Heart right ventricle (tissue), 16 donors: ENCODE measurements at regions not wholly inside any gene's neighbourhood (a gene's known extent, or its start where the extent isn't known, plus 50 kb on each side); places are given as distances from the start of the nearest gene placed in this dataset.

Source experiments
- ATAC-seq, 8 donors: fragments of 200-7000 bp; cut with Tn5 transposase; one replicate each; pipeline ENCODE4 v1.9.1; 2020; ENCODE audit warnings: mild to moderate bottlenecking in 8 of 8, moderate library complexity in 8 of 8, moderate number of reproducible peaks in 1 of 8
- DNase-seq, 2 donors: peaks; one replicate each; pipeline ENCODE4 v3.0.0-alpha.2; 2020
- H3K27ac ChIP-seq, 10 donors: fragments of 200-600 bp; sonication (generic) in 2 of 10; one replicate each; pipeline versions ENCODE4 v1.5.0 to v1.8.0; 2020 to 2022; ENCODE audit warnings: mild to moderate bottlenecking in 3 of 10
- H3K27me3 ChIP-seq, 7 donors: fragments of 200-600 bp; one replicate each; pipeline ENCODE4 v1.8.0; 2021 to 2022; ENCODE audit warnings: mild to moderate bottlenecking in 2 of 7
- H3K36me3 ChIP-seq, 9 donors: fragments of 200-600 bp; sonication (generic) in 1 of 9; one replicate each; pipeline versions ENCODE4 v1.5.0 to v1.8.0; 2020 to 2022; ENCODE audit warnings: mild to moderate bottlenecking in 2 of 9
- H3K4me1 ChIP-seq, 9 donors: fragments of 200-600 bp; sonication (generic) in 1 of 9; one replicate each; pipeline versions ENCODE4 v1.5.0 to v1.8.0; 2020 to 2022; ENCODE audit warnings: mild to moderate bottlenecking in 4 of 9
- H3K4me3 ChIP-seq, 10 donors: fragments of 200-600 bp; sonication (generic) in 2 of 10; one replicate each; pipeline versions ENCODE4 v1.5.0 to v1.8.0; 2020 to 2022; ENCODE audit warnings: mild to moderate bottlenecking in 7 of 10, moderate library complexity in 2 of 10
- H3K9me3 ChIP-seq, 11 donors: fragments of 200-600 bp in 10 of 11; sonication (generic) in 2 of 11; one replicate each; pipeline versions ENCODE4 v1.5.0 to v1.8.0; 2013 to 2022; ENCODE audit warnings: mild to moderate bottlenecking in 2 of 11, control low read depth in 1 of 11, moderate library complexity in 1 of 11
- WGBS, 2 donors: extraction: QIAGEN DNeasy Blood & Tissue Kit; methylation state at CpG; one replicate each; pipeline ENCODE4 v1.1.7; 2013; ENCODE audit warnings: inconsistent platforms in 1 of 2; 5-methylcytosine and 5-hydroxymethylcytosine counted together
- intact Hi-C, 10 donors: fragments of 100-400 bp; cut with DNase I; formaldehyde crosslinking; loops; one replicate each; pipeline versions ENCODE4 v1.11.1 to v1.14.2; 2022
- TF ChIP-seq, protein P1 (sequence below), 9 donors: fragments of 200-600 bp; sonication (generic) in 2 of 9; IDR thresholded peaks; one replicate each; pipeline versions ENCODE4 v1.5.0 to v1.8.0; 2021 to 2022; ENCODE audit warnings: antibody characterized with exemption in 9 of 9, mild to moderate bottlenecking in 5 of 9, moderate library complexity in 1 of 9
- donor health status: Arrhythmogenic right ventricular cardiomyopathy.
- donor health status: ischemic (EF 13 %, LVEDD 7.1; RV severe dilation, severe dysfunction).
- donor health status: healthy with polysubstance abuse.
- donor health status: DM: no; HTN: yes; CAD: no.
- donor health status: DM: no; HTN: no; CAD: no.
- donor health status: ischemic (EF 25% LVEDD 6.9; RV normal size, moderate dysfunction).
- donor health status: ischemic (EF 25% LVEDD 5.7; RV mildly dilated, moderate dysfunction).
- donor health status: healthy.
- donor health status: DM: yes; HTN: yes; CAD: no.
- donor health status: Ischemic cardiomyopathy.
- donor health status: ischemic (EF 35%, LVEDD 5.7; RV mildly dilated, moderate dysfunction).
- donor health status: nonischemic (EF 11% LVEDD 7.7; RV severe dilation, severe dysfunction).
- donor health status: DM: yes; HTN: yes; CAD: no.
- donor health status: PGD.
- donor health status: ischemic (EF 29% LVEDD 5.4; RV normal size, mild dysfunction).
- donor health status: nonischemic (EF 23%, LVEDD 6.1; RV moderate dilation, normal function).

DNA sequence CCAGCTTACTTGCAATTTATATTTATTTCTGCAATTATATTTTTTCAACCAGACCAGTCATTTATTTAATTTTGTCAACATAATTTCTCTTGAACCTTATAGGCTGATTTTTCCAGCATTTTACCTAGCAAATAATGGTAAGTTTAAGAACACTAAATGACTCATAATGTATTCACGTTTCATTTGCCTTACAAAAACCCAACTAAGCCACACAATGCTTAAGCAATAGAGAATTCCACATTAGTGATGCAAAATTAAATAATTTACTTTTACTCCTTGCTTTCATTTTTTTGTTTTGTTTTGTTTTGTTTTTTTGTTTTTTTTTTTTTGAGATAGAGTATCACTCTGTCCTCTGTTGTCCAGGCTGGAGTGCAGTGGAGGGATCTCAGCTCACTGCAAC lies 110.4 kb upstream of the VRK2 start:
- H3K27me3 ChIP-seq: no peaks in the 10 kb centered on the region
- intact Hi-C loops: no loop called here
- WGBS, 2 donors: 84% methylated on average over 1 of the region's 1 CpG
- no peaks in the 10 kb centered on the region for H3K36me3 ChIP-seq
- ATAC-seq (no peak), DNase-seq (no peak)
- TF ChIP-seq, protein P1, sequence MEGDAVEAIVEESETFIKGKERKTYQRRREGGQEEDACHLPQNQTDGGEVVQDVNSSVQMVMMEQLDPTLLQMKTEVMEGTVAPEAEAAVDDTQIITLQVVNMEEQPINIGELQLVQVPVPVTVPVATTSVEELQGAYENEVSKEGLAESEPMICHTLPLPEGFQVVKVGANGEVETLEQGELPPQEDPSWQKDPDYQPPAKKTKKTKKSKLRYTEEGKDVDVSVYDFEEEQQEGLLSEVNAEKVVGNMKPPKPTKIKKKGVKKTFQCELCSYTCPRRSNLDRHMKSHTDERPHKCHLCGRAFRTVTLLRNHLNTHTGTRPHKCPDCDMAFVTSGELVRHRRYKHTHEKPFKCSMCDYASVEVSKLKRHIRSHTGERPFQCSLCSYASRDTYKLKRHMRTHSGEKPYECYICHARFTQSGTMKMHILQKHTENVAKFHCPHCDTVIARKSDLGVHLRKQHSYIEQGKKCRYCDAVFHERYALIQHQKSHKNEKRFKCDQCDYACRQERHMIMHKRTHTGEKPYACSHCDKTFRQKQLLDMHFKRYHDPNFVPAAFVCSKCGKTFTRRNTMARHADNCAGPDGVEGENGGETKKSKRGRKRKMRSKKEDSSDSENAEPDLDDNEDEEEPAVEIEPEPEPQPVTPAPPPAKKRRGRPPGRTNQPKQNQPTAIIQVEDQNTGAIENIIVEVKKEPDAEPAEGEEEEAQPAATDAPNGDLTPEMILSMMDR (IDR thresholded peaks at IDR 0.05): no peak
- no peak overlapping the region for H3K4me3 ChIP-seq
- H3K4me1 ChIP-seq: no peaks in the 10 kb centered on the region
- H3K27ac ChIP-seq: no peak overlapping the region
- peaks cover 0 to 49% (median 8%) of the 10 kb centered on the region in 11 donors for H3K9me3 ChIP-seq

DNA sequence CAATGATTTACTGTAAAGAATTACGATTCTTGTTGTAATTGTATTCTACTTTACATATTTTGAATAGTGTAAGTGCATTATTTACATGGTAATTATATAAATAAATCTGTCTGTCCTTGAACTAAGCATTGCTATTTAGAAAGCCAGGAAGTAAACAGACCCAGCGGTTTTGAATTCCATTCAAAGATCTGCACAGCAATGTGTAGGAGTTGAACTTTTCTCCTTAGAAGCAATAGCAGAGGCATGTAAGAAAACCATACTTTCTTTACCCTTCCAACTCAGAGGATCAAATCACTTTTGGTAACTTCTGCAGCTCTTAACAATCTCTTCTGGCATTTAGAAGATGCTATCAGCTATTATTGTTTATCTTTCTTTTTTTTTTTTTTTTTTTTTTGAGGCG lies 109.2 kb upstream of the VRK2 start:
- intact Hi-C loops: no loop called here
- Histone ChIP-seq H3K4me1 (no peaks in the 10 kb centered on the region), H3K36me3 (no peaks in the 10 kb centered on the region), H3K27ac (no peak overlapping the region), H3K9me3 (peaks cover 0 to 38% (median 8%) of the 10 kb centered on the region in 11 donors), H3K27me3 (no peaks in the 10 kb centered on the region), H3K4me3 (no peak overlapping the region)
- 81% methylated on average over 3 of the region's 3 CpGs for WGBS, 2 donors
- ATAC-seq: no peak
- DNase-seq: no peak
- TF ChIP-seq, protein P1 (IDR thresholded peaks at IDR 0.05): no peak

DNA sequence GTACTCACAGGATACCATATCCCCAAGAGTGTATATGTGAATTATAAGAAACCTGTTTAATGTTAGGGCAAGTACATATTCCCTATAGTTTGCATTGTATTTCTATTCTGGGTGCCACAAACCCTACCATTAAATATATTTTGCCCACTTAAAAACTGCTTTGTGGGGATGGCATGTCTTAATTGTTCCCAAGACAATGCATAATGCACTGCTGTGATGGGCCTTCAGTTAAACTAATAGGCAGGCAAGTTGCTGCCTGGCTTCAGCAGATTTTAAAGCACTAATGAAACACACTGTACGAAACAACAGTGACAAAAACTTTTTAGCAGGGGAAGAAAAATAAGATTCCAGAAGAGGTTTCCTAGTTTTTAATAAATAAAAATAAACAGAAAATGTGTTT lies 104.8 kb upstream of the VRK2 start:
- ATAC-seq (no peak), DNase-seq (no peak)
- Histone ChIP-seq H3K4me3 (no peak overlapping the region), H3K4me1 (no peaks in the 10 kb centered on the region), H3K9me3 (peaks cover 0 to 9% (median 0%) of the 10 kb centered on the region in 11 donors), H3K27ac (no peak overlapping the region), H3K36me3 (no peaks in the 10 kb centered on the region), H3K27me3 (no peaks in the 10 kb centered on the region)
- 82 to 93% methylated on average over 1 of the region's 1 CpG for WGBS, 2 donors
- TF ChIP-seq, protein P1 (IDR thresholded peaks at IDR 0.05): no peak
- intact Hi-C loops: no loop called here

DNA sequence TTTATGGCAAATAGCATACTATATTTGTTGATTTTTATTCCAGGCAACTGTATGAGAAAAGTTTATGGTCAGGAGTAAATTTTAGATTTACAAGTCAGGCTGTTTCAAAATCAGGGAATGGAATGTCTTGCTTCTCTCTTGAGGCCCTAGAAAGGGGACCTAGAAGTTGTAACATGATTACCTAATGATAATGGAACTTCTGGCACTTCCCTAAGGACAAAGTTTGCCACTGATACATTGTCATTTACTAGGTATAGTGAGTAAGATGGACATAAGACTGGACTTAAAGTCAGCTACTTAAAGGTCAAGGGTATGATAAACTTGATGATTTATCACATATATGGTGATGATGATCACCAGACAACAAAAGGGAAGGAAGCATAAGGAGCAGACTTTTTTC lies 103.3 kb upstream of the VRK2 start:
- TF ChIP-seq, protein P1 (IDR thresholded peaks at IDR 0.05): no peak

DNA sequence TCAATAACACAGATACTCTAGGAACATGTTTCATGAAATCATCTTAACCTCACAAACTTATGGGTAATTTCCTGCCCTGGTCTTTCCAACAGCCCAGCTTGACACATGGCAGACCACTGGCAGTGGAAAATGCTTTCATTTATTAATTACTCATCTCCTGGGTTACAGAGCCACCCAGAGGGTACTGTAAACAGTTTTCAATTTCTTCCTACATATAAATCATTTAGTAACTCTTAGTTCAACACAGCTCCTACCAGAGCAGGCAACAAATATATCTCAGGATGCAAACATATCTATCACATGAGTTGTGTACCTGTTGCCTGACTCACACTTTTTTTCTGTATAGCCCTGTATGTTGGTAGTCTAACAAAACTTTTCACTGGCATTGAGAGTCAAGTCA lies 99.2 kb upstream of the VRK2 start:
- no peak for DNase-seq
- TF ChIP-seq, protein P1 (IDR thresholded peaks at IDR 0.05): no peak
- Histone ChIP-seq H3K4me3 (no peak overlapping the region), H3K27me3 (no peaks in the 10 kb centered on the region), H3K4me1 (no peaks in the 10 kb centered on the region), H3K9me3 (no peaks in the 10 kb centered on the region), H3K27ac (no peak overlapping the region), H3K36me3 (no peaks in the 10 kb centered on the region)
- ATAC-seq: no peak
- intact Hi-C loops: no loop called here

More for the DNA sequence above, 103.3 kb upstream of the VRK2 start:
- Histone ChIP-seq H3K36me3 (no peaks in the 10 kb centered on the region), H3K4me1 (no peaks in the 10 kb centered on the region), H3K9me3 (no peaks in the 10 kb centered on the region), H3K27me3 (no peaks in the 10 kb centered on the region), H3K4me3 (no peak overlapping the region), H3K27ac (no peak overlapping the region)
- no peak for DNase-seq
- intact Hi-C loops: no loop called here
- no peak for ATAC-seq
